Keratinocyte (primary cell): ENCODE measurements at regions not wholly inside any gene's neighbourhood (a gene's known extent, or its start where the extent isn't known, plus 50 kb on each side); places are given as distances from the start of the nearest gene placed in this dataset.

Experiments
- DNase-seq: peaks from one replicate; pipeline ENCODE4 v3.0.0-alpha.2; 2011; ENCODE audit warnings: low read depth, missing footprints, low spot score
- FAIRE-seq: peaks from 2 replicates; lab custom pipeline; 2011; peaks lifted over from hg19 to GRCh38; lab: Jason Lieb, UNC
- H2AFZ ChIP-seq: 2 replicates; pipeline ENCODE4 v1.6.0; 2012; ENCODE audit warnings: low read length, control low read depth, inconsistent platforms; ENCODE audit not compliant: control insufficient read depth
- H3K27ac ChIP-seq: 2 replicates; pipeline ENCODE4 v1.5.1; 2011; ENCODE audit warnings: low read length; ENCODE audit not compliant: control insufficient read depth, insufficient read depth
- H3K27me3 ChIP-seq: 3 replicates; pipeline ENCODE4 v1.6.0; 2011; ENCODE audit warnings: low read length; ENCODE audit not compliant: control insufficient read depth, insufficient read depth; ENCODE audit errors: extremely low read depth
- H3K36me3 ChIP-seq, 2 experiments: 2 replicates in 1 of 2; 3 replicates in 1 of 2; pipeline ENCODE4 v1.5.1; 2011; ENCODE audit warnings: low read length in 2 of 2, mild to moderate bottlenecking in 1 of 2; ENCODE audit not compliant: control insufficient read depth in 2 of 2, insufficient read depth in 2 of 2; ENCODE audit errors: extremely low read depth in 1 of 2
- H3K4me1 ChIP-seq: 3 replicates; pipeline ENCODE4 v1.5.1; 2011; ENCODE audit warnings: low read length; ENCODE audit not compliant: control insufficient read depth, insufficient read depth; ENCODE audit errors: extremely low read depth
- H3K4me2 ChIP-seq: 3 replicates; pipeline ENCODE4 v1.6.0; 2011; ENCODE audit warnings: low read depth, low read length; ENCODE audit not compliant: control insufficient read depth, insufficient read depth; ENCODE audit errors: extremely low read depth
- H3K4me3 ChIP-seq, 3 experiments: fragments of 200-600 bp in 1 of 3; sonication (generic) in 1 of 3; 2 replicates in 2 of 3; 3 replicates in 1 of 3; pipeline ENCODE4 v1.5.1; 2011 to 2016; ENCODE audit warnings: low read length in 3 of 3, mild to moderate bottlenecking in 3 of 3, control low read depth in 2 of 3, inconsistent platforms in 1 of 3, low read depth in 1 of 3, mixed read lengths in 1 of 3, mixed run types in 1 of 3, moderate library complexity in 1 of 3; ENCODE audit not compliant: control insufficient read depth in 2 of 3, insufficient read depth in 2 of 3; ENCODE audit errors: extremely low read depth in 1 of 3
- H3K79me2 ChIP-seq: 2 replicates; pipeline ENCODE4 v1.6.0; 2012; ENCODE audit warnings: low read length; ENCODE audit not compliant: control insufficient read depth, insufficient read depth
- H3K9ac ChIP-seq: 3 replicates; pipeline ENCODE4 v1.6.0; 2011; ENCODE audit warnings: low read length; ENCODE audit not compliant: control insufficient read depth, insufficient read depth; ENCODE audit errors: extremely low read depth
- H3K9me1 ChIP-seq: 3 replicates; pipeline ENCODE4 v1.6.0; 2011; ENCODE audit warnings: low read length; ENCODE audit not compliant: control insufficient read depth, insufficient read depth; ENCODE audit errors: extremely low read depth
- H3K9me3 ChIP-seq: 2 replicates; pipeline ENCODE4 v1.5.1; 2012; ENCODE audit warnings: low read depth, low read length; ENCODE audit not compliant: control insufficient read depth
- H4K20me1 ChIP-seq: 3 replicates; pipeline ENCODE4 v1.6.0; 2011; ENCODE audit warnings: low read length; ENCODE audit not compliant: control insufficient read depth, insufficient read depth; ENCODE audit errors: extremely low read depth
- CTCF ChIP-seq, 3 experiments: IDR thresholded peaks in 1 of 3; conservative IDR thresholded peaks in 1 of 3; optimal IDR thresholded peaks in 1 of 3; 2 replicates in 2 of 3; 3 replicates in 1 of 3; pipeline versions ENCODE3 to v1.5.1; 2011; ENCODE audit warnings: low read length in 3 of 3, mild to moderate bottlenecking in 3 of 3, moderate library complexity in 2 of 3, control low read depth in 1 of 3, inconsistent platforms in 1 of 3; ENCODE audit not compliant: insufficient read depth in 2 of 3; ENCODE audit errors: extremely low read depth in 1 of 3
- EZH2 ChIP-seq: IDR thresholded peaks from one replicate; pipeline ENCODE4 v1.6.1; 2012; ENCODE audit warnings: inconsistent platforms, mild to moderate bottlenecking, low read length, moderate library complexity
- dilution Hi-C: fragments of 300-500 bp; cut with MboI; formaldehyde crosslinking; loops from one replicate; pipeline ENCODE4 v1.7.0; 2020; ENCODE audit warnings: low sequenced_read_pairs; ENCODE audit not compliant: extremely low pct_ligation_motif_present

- H3K4me2 ChIP-seq = no peak overlapping the region
- no peak overlapping the region for H3K4me3 ChIP-seq
- H3K79me2 ChIP-seq = no peaks in the 10 kb centered on the region
- H3K27ac ChIP-seq = no peak overlapping the region
- no peaks in the 10 kb centered on the region for H3K27me3 ChIP-seq
- H4K20me1 ChIP-seq = no peaks in the 10 kb centered on the region
- no peaks in the 10 kb centered on the region for H3K36me3 ChIP-seq
- no peak overlapping the region for H2AFZ ChIP-seq
- no peak overlapping the region for H3K9ac ChIP-seq
- H3K9me3 ChIP-seq = no peaks in the 10 kb centered on the region
- H3K4me1 ChIP-seq = no peaks in the 10 kb centered on the region
- FAIRE-seq (no peak), DNase-seq (no peak)
- H3K9me1 ChIP-seq = no peaks in the 10 kb centered on the region
- TF ChIP-seq EZH2 (no peak), CTCF (optimal IDR thresholded peaks at IDR 0.05 in 1 of 3, IDR thresholded peaks at IDR 0.05 in 1 of 3, conservative IDR thresholded peaks at IDR 0.05 in 1 of 3; ENCODE audit: extremely low read depth in 1 of 3, insufficient read depth in 2 of 3, low read length in 3 of 3) (no peak)
- dilution Hi-C loops = no loop called here
Measured at GRCh38 chr2:221166292-221166691, 405.8 kb downstream of the EPHA4 start.

GRCh38 chr2:221167561-221167960 is 404.5 kb downstream of the EPHA4 start:
- DNase-seq (no peak), FAIRE-seq (no peak)
- Histone ChIP-seq H4K20me1 (no peaks in the 10 kb centered on the region), H3K36me3 (no peaks in the 10 kb centered on the region), H3K4me1 (no peaks in the 10 kb centered on the region), H3K9me1 (no peaks in the 10 kb centered on the region), H2AFZ (no peak overlapping the region), H3K4me2 (no peak overlapping the region), H3K9ac (no peak overlapping the region), H3K4me3 (no peak overlapping the region), H3K9me3 (no peaks in the 10 kb centered on the region), H3K27me3 (no peaks in the 10 kb centered on the region), H3K27ac (no peak overlapping the region), H3K79me2 (no peaks in the 10 kb centered on the region)
- TF ChIP-seq CTCF (optimal IDR thresholded peaks at IDR 0.05 in 1 of 3, IDR thresholded peaks at IDR 0.05 in 1 of 3, conservative IDR thresholded peaks at IDR 0.05 in 1 of 3; ENCODE audit: extremely low read depth in 1 of 3, insufficient read depth in 2 of 3, low read length in 3 of 3) (no peak), EZH2 (no peak)
- dilution Hi-C loops = no loop called here
